CD14-positive monocyte (primary cell): ENCODE measurements at regions not wholly inside any gene's neighbourhood (a gene's known extent, or its start where the extent isn't known, plus 50 kb on each side); places are given as distances from the start of the nearest gene placed in this dataset.

Source experiments
- DNase-seq, 3 donors: peaks; one replicate each; pipeline ENCODE4 v3.0.0-alpha.2; 2011 to 2022
- H2AFZ ChIP-seq: 2 replicates; pipeline ENCODE4 v1.6.0; 2012; ENCODE audit warnings: mild to moderate bottlenecking, low read depth, low read length, inconsistent platforms; ENCODE audit not compliant: insufficient read depth, poor library complexity, severe bottlenecking
- H3K27ac ChIP-seq, 2 donors: 1 replicate in 1 of 2; 2 replicates in 1 of 2; pipeline ENCODE4 v1.5.1; 2012 to 2013; ENCODE audit warnings: low read length in 2 of 2, control low read depth in 1 of 2, inconsistent platforms in 1 of 2, low read depth in 1 of 2, mild to moderate bottlenecking in 1 of 2
- H3K27me3 ChIP-seq, 2 donors: one replicate each; pipeline versions ENCODE4 v1.6.0 to v1.6.1; 2011 to 2013; ENCODE audit warnings: low read length in 2 of 2; ENCODE audit not compliant: control insufficient read depth in 2 of 2, insufficient read depth in 2 of 2
- H3K36me3 ChIP-seq, 2 donors: replicated peaks in 1 of 2; 1 replicate in 1 of 2; 2 replicates in 1 of 2; pipeline versions ENCODE4 v1.5.1 to v1.6.1; 2012 to 2013; ENCODE audit warnings: low read length in 2 of 2, control low read depth in 1 of 2, inconsistent platforms in 1 of 2, mild to moderate bottlenecking in 1 of 2; ENCODE audit not compliant: insufficient read depth in 2 of 2, control insufficient read depth in 1 of 2
- H3K4me1 ChIP-seq, 2 donors: 1 replicate in 1 of 2; 2 replicates in 1 of 2; pipeline versions ENCODE4 v1.5.1 to v1.6.1; 2012 to 2013; ENCODE audit warnings: low read length in 2 of 2, control low read depth in 1 of 2, inconsistent platforms in 1 of 2, mild to moderate bottlenecking in 1 of 2, moderate library complexity in 1 of 2; ENCODE audit not compliant: insufficient read depth in 2 of 2, control insufficient read depth in 1 of 2
- H3K4me2 ChIP-seq: replicated peaks from 2 replicates; pipeline ENCODE3; 2012; ENCODE audit warnings: low read length, moderate library complexity, mild to moderate bottlenecking; ENCODE audit not compliant: poor library complexity, severe bottlenecking; ENCODE audit errors: extremely low read depth
- H3K4me3 ChIP-seq, 3 experiments: fragments of 200-600 bp in 1 of 3; sonication (generic) in 1 of 3; replicated peaks in 1 of 3; 1 replicate in 2 of 3; 2 replicates in 1 of 3; pipeline ENCODE4 v1.5.1; 2011 to 2013; ENCODE audit warnings: low read length in 3 of 3, mild to moderate bottlenecking in 3 of 3, control low read depth in 2 of 3, low read depth in 2 of 3, inconsistent platforms in 1 of 3, moderate library complexity in 1 of 3
- H3K79me2 ChIP-seq: 2 replicates; pipeline ENCODE4 v1.6.0; 2012; ENCODE audit warnings: mild to moderate bottlenecking, control low read depth, inconsistent platforms, low read length, moderate library complexity; ENCODE audit not compliant: insufficient read depth
- H3K9ac ChIP-seq: 2 replicates; pipeline ENCODE4 v1.6.0; 2017; ENCODE audit warnings: low read length, mild to moderate bottlenecking; ENCODE audit not compliant: insufficient read depth, poor library complexity, severe bottlenecking
- H3K9me3 ChIP-seq, 2 donors: replicated peaks in 1 of 2; 1 replicate in 1 of 2; 2 replicates in 1 of 2; pipeline versions ENCODE4 v1.5.1 to v1.6.1; 2012 to 2013; ENCODE audit warnings: low read length in 2 of 2, control low read depth in 1 of 2; ENCODE audit not compliant: control insufficient read depth in 1 of 2, insufficient read depth in 1 of 2
- H4K20me1 ChIP-seq: 2 replicates; pipeline ENCODE4 v1.6.0; 2012; ENCODE audit warnings: mild to moderate bottlenecking, low read length, control low read depth, moderate library complexity; ENCODE audit not compliant: insufficient read depth
- H3K27ac Mint-ChIP-seq, 7 donors: one replicate each; pipeline ENCODE4 v1.8.0; 2020; ENCODE audit warnings: mild to moderate bottlenecking in 7 of 7, mixed read lengths in 7 of 7, moderate library complexity in 6 of 7, inconsistent platforms in 2 of 7
- H3K27me3 Mint-ChIP-seq, 3 donors: one replicate each; pipeline ENCODE4 v1.8.0; 2021 to 2022; ENCODE audit warnings: low read depth in 3 of 3, mild to moderate bottlenecking in 3 of 3, mixed read lengths in 3 of 3, moderate library complexity in 3 of 3, inconsistent platforms in 1 of 3
- H3K36me3 Mint-ChIP-seq, 2 donors: one replicate each; pipeline ENCODE4 v1.8.0; 2020; ENCODE audit warnings: mixed read lengths in 2 of 2, inconsistent platforms in 1 of 2, mild to moderate bottlenecking in 1 of 2
- H3K4me1 Mint-ChIP-seq: one replicate; pipeline ENCODE4 v1.8.0; 2020; ENCODE audit warnings: mild to moderate bottlenecking, mixed read lengths
- H3K4me3 Mint-ChIP-seq, 2 donors: one replicate each; pipeline ENCODE4 v1.8.0; 2020; ENCODE audit warnings: mild to moderate bottlenecking in 2 of 2, mixed read lengths in 2 of 2, moderate library complexity in 1 of 2
- H3K9me3 Mint-ChIP-seq, 7 donors: one replicate each; pipeline ENCODE4 v1.8.0; 2020 to 2022; ENCODE audit warnings: mixed read lengths in 7 of 7, mild to moderate bottlenecking in 6 of 7, moderate library complexity in 6 of 7, inconsistent platforms in 2 of 7
- WGBS: methylation state at CpG from one replicate; pipeline ENCODE4 v1.1.5; 2013; ENCODE audit warnings: missing lambda C conversion rate; ENCODE audit not compliant: insufficient coverage; 5-methylcytosine and 5-hydroxymethylcytosine counted together
- intact Hi-C, 2 donors: fragments of 100-400 bp; cut with micrococcal nuclease; formaldehyde crosslinking; loops; one replicate each; pipeline versions ENCODE4 v1.15.0 to v1.15.1; 2023
- TF ChIP-seq, protein P1 (sequence below): fragments of 200-600 bp; IDR thresholded peaks from one replicate; pipeline ENCODE4 v1.8.0; 2022; ENCODE audit warnings: antibody characterized with exemption, mild to moderate bottlenecking

DNA sequence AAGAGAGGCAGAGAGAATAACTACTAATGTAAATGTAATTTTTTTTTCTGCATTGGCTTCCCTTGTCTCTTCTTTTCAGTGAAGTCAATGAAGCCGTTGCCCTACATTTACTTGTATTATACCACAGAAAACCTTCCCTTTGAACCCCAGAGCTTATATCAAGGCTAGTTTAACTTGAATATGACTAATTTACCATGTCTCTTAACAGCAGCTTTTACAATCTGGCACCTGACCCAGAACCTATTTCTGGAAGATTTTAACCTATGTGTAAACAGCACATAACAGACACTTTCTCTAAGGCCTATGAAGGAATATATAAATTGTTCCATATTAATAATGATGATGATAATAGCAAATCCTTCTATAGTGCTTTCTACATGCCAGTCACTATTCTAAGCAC is 580.5 kb upstream of the NXPH2 start:
- no CpG with 5 or more reads among the region's 1 CpG for WGBS
- Histone ChIP-seq H3K79me2 (no peaks in the 10 kb centered on the region), H3K27ac (no peak overlapping the region), H2AFZ (no peak overlapping the region), H4K20me1 (no peaks in the 10 kb centered on the region), H3K4me2 (no peak overlapping the region), H3K27me3 (no peaks in the 10 kb centered on the region), H3K4me1 (no peaks in the 10 kb centered on the region), H3K9me3 (no peaks in the 10 kb centered on the region), H3K36me3 (no peaks in the 10 kb centered on the region), H3K9ac (no peak overlapping the region), H3K4me3 (no peak overlapping the region)
- Mint-ChIP-seq H3K36me3 (no peaks in the 10 kb centered on the region), H3K9me3 (peaks cover 0 to 4% (median 0%) of the 10 kb centered on the region in 7 donors), H3K4me3 (no peak overlapping the region), H3K27me3 (no peaks in the 10 kb centered on the region), H3K4me1 (no peaks in the 10 kb centered on the region), H3K27ac (no peak overlapping the region)
- intact Hi-C loops = no loop called here
- no peak for DNase-seq
- TF ChIP-seq, protein P1, sequence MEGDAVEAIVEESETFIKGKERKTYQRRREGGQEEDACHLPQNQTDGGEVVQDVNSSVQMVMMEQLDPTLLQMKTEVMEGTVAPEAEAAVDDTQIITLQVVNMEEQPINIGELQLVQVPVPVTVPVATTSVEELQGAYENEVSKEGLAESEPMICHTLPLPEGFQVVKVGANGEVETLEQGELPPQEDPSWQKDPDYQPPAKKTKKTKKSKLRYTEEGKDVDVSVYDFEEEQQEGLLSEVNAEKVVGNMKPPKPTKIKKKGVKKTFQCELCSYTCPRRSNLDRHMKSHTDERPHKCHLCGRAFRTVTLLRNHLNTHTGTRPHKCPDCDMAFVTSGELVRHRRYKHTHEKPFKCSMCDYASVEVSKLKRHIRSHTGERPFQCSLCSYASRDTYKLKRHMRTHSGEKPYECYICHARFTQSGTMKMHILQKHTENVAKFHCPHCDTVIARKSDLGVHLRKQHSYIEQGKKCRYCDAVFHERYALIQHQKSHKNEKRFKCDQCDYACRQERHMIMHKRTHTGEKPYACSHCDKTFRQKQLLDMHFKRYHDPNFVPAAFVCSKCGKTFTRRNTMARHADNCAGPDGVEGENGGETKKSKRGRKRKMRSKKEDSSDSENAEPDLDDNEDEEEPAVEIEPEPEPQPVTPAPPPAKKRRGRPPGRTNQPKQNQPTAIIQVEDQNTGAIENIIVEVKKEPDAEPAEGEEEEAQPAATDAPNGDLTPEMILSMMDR = no peak

DNA sequence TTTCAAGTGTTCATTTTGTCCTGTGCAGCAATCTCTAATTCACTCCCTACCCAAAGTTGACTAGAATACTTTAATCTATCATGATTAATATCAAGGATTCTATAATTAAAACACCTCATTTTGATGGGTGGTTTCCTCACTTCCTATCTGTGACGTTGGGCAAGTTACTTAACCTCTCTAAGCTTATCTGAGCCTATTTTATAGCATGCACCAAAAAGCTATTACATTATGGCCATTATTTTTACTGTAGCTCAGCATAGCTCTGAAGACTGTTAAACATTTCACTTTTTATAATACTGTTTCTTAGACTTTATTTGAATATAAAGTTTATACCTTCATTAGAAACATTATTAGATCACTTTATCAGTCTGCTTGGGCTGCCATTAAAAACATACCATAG is 579.6 kb upstream of the NXPH2 start:
- Histone ChIP-seq H3K4me1 (no peaks in the 10 kb centered on the region), H3K36me3 (no peaks in the 10 kb centered on the region), H3K9me3 (no peaks in the 10 kb centered on the region), H3K79me2 (no peaks in the 10 kb centered on the region), H2AFZ (no peak overlapping the region), H3K27me3 (no peaks in the 10 kb centered on the region), H3K9ac (no peak overlapping the region), H3K4me2 (no peak overlapping the region), H4K20me1 (no peaks in the 10 kb centered on the region), H3K27ac (no peak overlapping the region), H3K4me3 (no peak overlapping the region)
- no peak for DNase-seq
- Mint-ChIP-seq H3K4me3 (no peak overlapping the region), H3K36me3 (no peaks in the 10 kb centered on the region), H3K27me3 (no peaks in the 10 kb centered on the region), H3K4me1 (no peaks in the 10 kb centered on the region), H3K9me3 (peaks cover 0 to 4% (median 0%) of the 10 kb centered on the region in 7 donors), H3K27ac (no peak overlapping the region)
- intact Hi-C loops = no loop called here
- no CpG with 5 or more reads among the region's 1 CpG for WGBS
- TF ChIP-seq, protein P1 = no peak
